ENCODE measurements at regions not wholly inside any gene's neighbourhood (a gene's known extent, or its start where the extent isn't known, plus 50 kb on each side); places are given as distances from the start of the nearest gene placed in this dataset.

GRCh38 chr5:68381909-68382308 is 166.4 kb downstream of the PIK3R1 start:
- peaks cover 10% of the 10 kb centered on the region for H3K4me1 Mint-ChIP-seq
- H3K4me3 Mint-ChIP-seq: no peak overlapping the region
- H3K9me2 ChIP-seq (ENCODE audit: insufficient read depth): peaks cover 15% of the 10 kb centered on the region
- H2AFZ ChIP-seq: no peak overlapping the region
- H3K36me3 Mint-ChIP-seq (ENCODE audit: low read depth): no peaks in the 10 kb centered on the region
- H3K4me2 ChIP-seq: no peak overlapping the region
- H3K36me3 ChIP-seq (ENCODE audit: insufficient read depth): no peaks in the 10 kb centered on the region
- DNase-seq (ENCODE audit: low spot score) (no peak), ATAC-seq (no peak)
- no peaks in the 10 kb centered on the region for H3K27me3 ChIP-seq (ENCODE audit: insufficient read depth)
- H3K27ac Mint-ChIP-seq: no peak overlapping the region
- H3K27ac ChIP-seq (ENCODE audit: low read depth): no peak overlapping the region
- H3K27me3 Mint-ChIP-seq (ENCODE audit: insufficient read depth, low read depth, poor library complexity): peaks cover 2% of the 10 kb centered on the region
- H3F3A ChIP-seq (replicated peaks; ENCODE audit: low read depth): 0 out of 2 replicates have a peak, but pooled peaks cover 3% of the 10 kb centered on the region
- no peak overlapping the region for H3K4me3 ChIP-seq
- H3K4me1 ChIP-seq (ENCODE audit: insufficient read depth): peaks cover 12% of the 10 kb centered on the region; the same call in 1 of the 2 replicates
- H3K79me2 ChIP-seq (replicated peaks; ENCODE audit: insufficient read depth): no peaks in the 10 kb centered on the region
- no peaks in the 10 kb centered on the region for H4K20me1 ChIP-seq (replicated peaks; ENCODE audit: insufficient read depth)
- no peaks in the 10 kb centered on the region for H3K9me3 Mint-ChIP-seq
- TF ChIP-seq CTCF (conservative IDR thresholded peaks at IDR 0.05; ENCODE audit: low read depth in 2 of 2) (no peak), JUNB (IDR thresholded peaks at IDR 0.05; ENCODE audit: unreplicated experiment) (no peak), ZNF331 (CRISPR knock-in tag; IDR thresholded peaks at IDR 0.05; ENCODE audit: low read depth) (no peak), EZH2 (IDR thresholded peaks at IDR 0.05; ENCODE audit: low read depth, unreplicated experiment) (no peak), EZH2phosphoT487 (IDR thresholded peaks at IDR 0.05; ENCODE audit: unreplicated experiment) (no peak), NANOG (IDR thresholded peaks at IDR 0.05; ENCODE audit: borderline replicate concordance) (no peak), ZNF462 (CRISPR knock-in tag; IDR thresholded peaks at IDR 0.05) (no peak), STAT1 (IDR thresholded peaks at IDR 0.05; ENCODE audit: unreplicated experiment) (no peak), POLR2AphosphoS5 (IDR thresholded peaks at IDR 0.05; ENCODE audit: low read depth) (no peak), ZNF114 (CRISPR knock-in tag; IDR thresholded peaks at IDR 0.05) (no peak), CREB1 (CRISPR knock-in tag; IDR thresholded peaks at IDR 0.05; ENCODE audit: low read depth) (no peak), REST (IDR thresholded peaks at IDR 0.05; ENCODE audit: unreplicated experiment) (no peak), ETS1 (IDR thresholded peaks at IDR 0.05) (no peak)

All from GM23338 (cell line).